GM21360 (cell line): ENCODE measurements at regions not wholly inside any gene's neighbourhood (a gene's known extent, or its start where the extent isn't known, plus 50 kb on each side); places are given as distances from the start of the nearest gene placed in this dataset.
"Not testable (repeated sequence)": the region's sequence is repeated elsewhere in the genome, so short reads cannot be mapped to it uniquely, and the experiment has no call there.

Experiments
- ATAC-seq: cut with Tn5 transposase; IDR thresholded peaks from one replicate; pipeline ENCODE4 v1.9.1; 2021; ENCODE audit warnings: mild to moderate bottlenecking, moderate library complexity; ENCODE audit not compliant: unreplicated experiment

- ATAC-seq = no peak
Observed at GRCh38 chr3:112765531-112765930, 81.1 kb downstream of the CD200R1L start.

GRCh38 chr3:112763258-112763657, 83.4 kb downstream of the CD200R1L start:
- no peak for ATAC-seq

- no peak for ATAC-seq
Observed at GRCh38 chr3:112761062-112761638, 85.5 kb downstream of the CD200R1L start.

- no peak for ATAC-seq
Observed at GRCh38 chr3:112759681-112760080, 87.0 kb downstream of the CD200R1L start.

GRCh38 chr3:112759210-112759609, 87.5 kb downstream of the CD200R1L start:
- ATAC-seq = no peak

DNA sequence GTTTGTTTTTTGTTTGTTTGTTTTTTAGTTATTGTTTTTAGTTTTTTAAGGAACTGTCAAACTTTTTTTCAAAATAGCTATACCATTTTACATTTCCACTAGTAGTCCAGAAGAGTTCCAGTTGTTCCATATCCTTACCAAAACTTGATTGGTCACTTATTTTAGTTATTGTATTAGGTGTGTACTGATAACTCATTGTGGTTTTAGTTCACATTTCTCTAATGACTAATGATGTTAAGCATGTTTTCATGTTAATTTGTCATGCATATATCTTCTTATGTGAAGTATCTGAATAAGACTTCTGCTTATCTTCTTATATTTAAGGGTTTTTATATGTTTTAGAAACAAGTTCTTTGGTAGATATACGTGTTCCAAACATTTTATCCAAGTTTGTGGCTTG, 89.5 kb downstream of the CD200R1L start:
- ATAC-seq = no peak

DNA sequence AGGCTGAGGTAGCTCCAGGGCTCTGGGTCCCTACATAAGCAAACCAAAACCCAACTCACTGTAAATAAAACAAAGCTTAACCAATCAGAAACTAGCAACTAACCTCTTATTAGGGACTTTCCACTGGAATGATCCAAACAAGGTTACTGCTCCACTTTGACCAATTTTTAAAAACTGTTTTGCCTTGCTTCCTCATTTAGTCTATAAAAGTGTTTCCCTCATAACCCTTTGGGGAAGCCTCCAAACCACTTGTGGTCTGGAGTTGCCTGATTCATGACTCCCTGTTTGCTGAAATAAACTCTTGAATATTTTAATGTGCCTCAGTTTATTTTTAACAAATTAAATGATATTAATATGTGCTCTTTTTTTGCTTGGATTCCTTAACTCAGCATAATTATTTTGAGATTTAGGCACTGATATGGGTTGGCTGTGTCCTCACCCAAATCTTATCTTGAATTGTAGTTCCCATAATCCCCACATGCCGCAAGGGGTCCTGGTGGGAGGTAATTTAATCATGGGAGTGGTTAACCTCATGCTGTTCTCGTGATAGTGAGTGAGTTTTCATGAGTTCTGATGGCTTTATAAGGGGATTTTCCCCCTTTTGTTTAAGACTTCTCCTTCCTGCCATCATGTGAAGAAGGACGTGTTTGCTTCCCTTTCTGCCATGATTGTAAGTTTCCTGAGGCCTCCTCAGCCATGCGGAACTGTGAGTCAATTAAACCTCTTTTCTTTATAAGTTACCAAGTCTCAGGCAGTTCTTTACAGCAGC, 90.6 kb downstream of the CD200R1L start:
- no peak for ATAC-seq

DNA sequence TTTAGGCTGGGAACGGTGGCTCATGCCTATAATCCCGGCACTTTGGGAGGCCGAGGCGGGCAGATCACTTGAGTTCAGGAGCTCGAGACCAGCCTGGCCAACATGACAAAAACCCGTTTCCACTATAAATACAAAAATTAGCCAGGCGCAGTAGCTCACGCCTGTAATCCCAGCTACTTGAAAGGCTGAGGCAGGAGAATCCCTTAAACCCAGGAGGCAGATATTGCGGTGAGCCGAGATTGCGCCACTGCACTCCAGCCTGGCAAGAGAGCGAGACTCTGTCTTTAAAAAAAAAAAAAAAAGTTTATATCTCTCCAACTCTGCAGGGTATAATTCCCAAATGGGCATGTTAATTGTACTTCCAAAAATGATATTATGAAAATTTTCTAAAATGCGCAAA, 91.6 kb downstream of the CD200R1L start:
- ATAC-seq = not testable (repeated sequence)

GRCh38 chr3:112751564-112752512, 94.8 kb downstream of the CD200R1L start:
- ATAC-seq = no peak

GRCh38 chr3:112751061-112751460, 95.6 kb downstream of the CD200R1L start:
- ATAC-seq = no peak

- no peak for ATAC-seq
Observed at GRCh38 chr3:112747624-112748023, 99.0 kb downstream of the CD200R1L start.

GRCh38 chr3:112746675-112747280, 99.9 kb downstream of the CD200R1L start:
- ATAC-seq = no peak

GRCh38 chr3:112745567-112746248, 101.0 kb downstream of the CD200R1L start:
- ATAC-seq = no peak

- no peak for ATAC-seq
Observed at GRCh38 chr3:112744825-112745566, 101.7 kb downstream of the CD200R1L start.

DNA sequence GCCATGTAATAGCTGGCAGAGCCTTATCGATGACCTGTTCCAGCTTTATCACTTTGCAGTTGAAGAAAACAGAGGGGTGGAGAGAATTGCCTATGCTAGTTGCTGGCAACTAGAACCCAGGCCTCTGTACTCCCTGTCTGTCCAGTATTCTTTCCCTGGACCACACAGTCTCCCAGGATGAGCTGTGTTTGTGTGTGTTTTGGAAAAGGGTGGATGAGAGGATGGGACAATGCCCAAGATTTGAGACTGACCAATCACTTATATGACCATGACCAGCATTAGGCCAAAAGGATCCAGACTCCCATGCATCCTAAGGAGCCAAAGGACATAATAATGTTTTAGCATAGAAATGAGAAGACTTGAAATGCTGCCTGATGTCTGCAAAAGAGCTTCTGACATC, 102.6 kb downstream of the CD200R1L start:
- no peak for ATAC-seq

GRCh38 chr3:112742934-112743333, 102.0 kb upstream of the CCDC80 start:
- ATAC-seq = no peak

GRCh38 chr3:112741983-112742382, 101.0 kb upstream of the CCDC80 start:
- no peak for ATAC-seq

GRCh38 chr3:112740835-112741234, 99.9 kb upstream of the CCDC80 start:
- ATAC-seq = no peak

DNA sequence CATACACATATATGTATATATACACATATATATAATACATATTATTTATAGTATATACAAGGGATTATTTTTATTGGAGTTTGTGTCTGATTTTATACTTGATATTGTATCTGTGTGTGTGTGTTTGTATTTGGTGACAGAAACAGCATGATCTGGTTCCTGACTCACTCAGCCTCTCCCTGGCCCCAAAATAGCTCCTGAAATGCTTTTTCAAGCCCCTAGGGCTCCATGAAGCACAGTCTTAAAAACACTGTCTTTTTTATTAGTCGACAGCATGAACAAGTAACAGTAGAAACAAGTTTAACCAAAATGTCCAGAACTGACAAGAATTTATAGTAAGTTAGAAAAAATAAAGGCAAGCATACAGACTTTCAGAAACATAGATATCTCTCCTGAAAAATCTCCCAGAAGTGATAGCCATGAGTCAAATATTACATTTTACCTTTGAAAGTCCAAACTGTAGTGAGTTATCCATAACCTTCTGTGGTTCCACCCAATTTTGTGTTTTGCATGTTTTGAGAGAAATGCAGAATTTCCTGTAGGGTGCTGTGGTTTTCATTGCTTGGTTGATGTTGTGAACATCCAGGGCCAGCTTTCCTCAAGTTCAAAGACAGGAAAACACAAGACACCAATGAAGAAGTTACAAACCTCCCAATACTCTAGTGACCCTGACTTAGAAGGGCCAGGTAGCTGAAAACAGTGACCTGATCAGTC, 98.5 kb upstream of the CCDC80 start:
- ATAC-seq = no peak
